ENCODE measurements at regions not wholly inside any gene's neighbourhood (a gene's known extent, or its start where the extent isn't known, plus 50 kb on each side); places are given as distances from the start of the nearest gene placed in this dataset.

DNA sequence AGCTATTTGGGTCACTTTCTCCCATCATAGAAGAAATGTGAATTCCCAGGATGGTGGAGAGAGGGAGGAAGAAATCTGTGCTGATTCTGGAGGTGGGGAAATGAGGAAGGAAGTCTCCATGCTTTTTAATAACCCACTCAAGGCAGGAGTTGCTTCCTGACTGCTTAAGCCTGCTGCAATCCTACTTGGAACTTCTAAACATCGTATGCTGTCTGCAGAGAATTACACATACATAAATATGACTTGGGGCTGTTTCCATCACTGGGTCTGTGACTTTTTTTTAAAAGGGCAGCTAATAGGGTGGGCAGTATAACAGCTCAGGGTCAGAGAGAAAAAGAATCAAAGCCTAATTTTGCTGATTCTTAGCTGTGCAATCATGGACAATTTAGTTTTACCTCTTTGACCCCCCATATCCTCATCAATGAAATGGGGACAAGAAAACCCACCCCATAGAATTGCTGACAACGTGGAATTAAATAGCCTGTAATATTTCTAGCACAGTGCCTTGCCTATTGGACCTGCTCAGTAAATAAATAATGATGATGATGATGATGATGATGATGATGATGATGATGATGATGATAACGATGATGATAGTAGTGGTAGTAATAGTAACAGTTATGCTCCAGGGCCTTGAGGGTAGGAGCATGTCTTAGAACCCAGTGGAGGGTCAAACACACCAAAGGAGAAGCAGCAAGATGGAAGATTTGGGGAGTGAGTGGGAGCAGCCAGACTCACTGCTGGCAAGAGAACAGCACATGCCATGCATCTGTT lies 166.7 kb upstream of the LRFN2 start:
- DNase-seq (ENCODE audit: low spot score), result no peak

DNA sequence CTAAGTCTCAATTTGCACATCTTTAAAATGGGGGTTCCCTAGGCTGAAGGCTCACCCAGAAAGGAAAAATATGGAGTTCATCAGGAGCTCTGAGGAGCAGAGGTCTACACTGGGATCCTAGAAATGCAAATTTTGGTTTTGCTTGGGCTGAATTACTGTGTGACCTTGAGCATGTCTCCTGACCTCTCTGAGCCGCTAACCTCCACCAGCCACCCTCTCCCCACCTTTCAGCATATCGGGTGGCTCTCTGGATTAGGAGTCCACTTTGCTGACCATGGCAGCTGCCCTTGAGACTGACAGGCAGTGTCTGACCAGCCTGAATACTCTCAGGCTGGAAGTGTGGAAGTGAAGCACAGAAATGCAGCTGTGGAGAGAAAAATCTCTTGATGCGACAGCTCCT lies 165.9 kb upstream of the LRFN2 start:
- DNase-seq (ENCODE audit: low spot score), result no peak

DNA sequence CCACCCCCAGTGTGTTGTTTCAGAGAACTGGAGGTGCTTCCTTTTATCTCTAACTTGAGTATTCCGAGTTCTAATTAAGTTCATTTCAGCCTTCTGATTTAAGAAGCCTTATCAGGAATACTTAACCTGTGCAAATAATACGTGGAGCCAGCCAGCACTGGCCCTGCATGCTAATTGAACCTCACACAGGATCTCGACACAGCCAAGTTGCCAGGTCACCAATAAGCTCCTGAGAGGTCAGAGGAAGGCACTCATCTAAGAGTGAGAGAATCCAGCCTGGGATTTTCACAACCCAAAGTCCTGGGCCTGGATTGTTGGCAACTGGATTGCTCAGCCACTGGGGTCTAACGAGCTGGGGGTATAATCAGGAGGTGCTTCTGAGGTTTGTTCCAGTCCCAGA lies 157.7 kb upstream of the LRFN2 start:
- no peak for DNase-seq (ENCODE audit: low spot score)

DNA sequence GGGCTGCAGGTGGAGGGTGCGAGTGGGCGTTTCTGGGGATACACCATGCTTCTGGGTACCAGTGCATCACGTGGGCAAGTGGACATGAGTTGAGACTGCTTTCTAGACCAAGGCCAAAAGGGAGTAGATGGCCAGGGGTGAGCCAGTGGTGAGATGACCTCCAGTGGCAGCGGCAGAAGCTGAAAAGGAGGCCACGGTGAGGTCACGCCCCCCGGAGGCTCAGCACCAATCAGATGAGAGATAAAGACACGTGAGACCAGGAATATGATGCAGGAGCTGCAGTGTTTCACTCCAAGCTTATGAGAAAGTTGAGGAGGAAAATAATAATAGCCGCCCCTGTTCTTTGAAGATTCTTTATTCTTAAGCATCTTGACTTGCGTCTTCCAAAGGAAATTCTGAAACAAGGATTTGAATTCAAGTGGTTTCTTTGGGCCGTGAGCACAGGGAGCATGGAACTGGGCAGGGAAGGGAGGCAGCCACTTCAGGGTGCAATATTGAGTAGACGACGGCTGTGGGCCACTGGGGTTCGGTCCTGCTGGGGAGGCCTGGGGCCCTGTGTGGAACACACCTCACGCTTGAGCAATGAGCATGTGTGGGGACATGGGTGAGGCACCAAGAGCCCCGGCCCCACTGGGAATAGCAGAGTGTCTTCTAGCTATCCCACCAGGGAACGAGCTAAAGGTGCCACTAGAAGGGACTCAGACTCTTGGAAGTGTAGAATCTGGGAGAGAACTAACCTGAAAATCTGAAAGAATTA lies 156.7 kb upstream of the LRFN2 start:
- DNase-seq (ENCODE audit: low spot score), result no peak

DNA sequence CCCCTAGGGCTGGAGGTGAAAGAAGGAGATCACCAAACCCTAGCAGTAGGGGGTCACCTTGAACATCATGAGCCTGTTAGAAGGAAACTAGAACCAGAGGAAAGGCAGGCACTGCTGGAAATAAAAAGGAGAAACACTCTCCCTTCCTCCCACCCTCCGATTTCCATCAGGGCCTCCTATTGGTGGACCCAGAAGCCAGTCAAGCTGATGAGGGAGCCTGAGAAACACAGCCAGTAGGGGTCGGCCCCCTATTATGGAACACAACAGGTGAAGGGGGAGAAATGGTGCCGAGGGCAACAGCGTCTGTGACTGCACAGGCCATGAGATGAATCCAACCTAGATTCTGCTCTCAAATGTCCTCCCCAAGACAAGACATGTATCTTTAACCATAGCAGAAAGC lies 156.1 kb upstream of the LRFN2 start:
- no peak for DNase-seq (ENCODE audit: low spot score)

DNA sequence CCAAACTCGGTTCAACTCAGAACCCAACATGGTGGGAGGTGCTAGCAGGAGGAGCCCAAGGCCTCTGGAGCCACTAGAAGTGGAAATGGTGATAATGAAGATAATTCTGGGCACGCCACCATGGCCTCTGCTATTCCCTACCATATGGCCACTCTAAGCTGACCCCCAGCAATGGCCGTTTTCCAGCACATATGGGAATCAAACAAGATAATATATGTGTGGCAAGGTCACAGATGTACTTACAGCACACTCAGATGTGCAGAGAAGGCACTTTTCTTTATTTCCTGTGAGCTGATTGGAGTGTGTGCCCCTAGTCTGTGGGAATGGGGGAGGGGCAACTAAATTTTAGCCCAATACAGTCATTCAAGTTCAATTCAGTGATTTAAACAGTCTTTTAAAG lies 153.4 kb upstream of the LRFN2 start:
- DNase-seq (ENCODE audit: low spot score), result no peak

DNA sequence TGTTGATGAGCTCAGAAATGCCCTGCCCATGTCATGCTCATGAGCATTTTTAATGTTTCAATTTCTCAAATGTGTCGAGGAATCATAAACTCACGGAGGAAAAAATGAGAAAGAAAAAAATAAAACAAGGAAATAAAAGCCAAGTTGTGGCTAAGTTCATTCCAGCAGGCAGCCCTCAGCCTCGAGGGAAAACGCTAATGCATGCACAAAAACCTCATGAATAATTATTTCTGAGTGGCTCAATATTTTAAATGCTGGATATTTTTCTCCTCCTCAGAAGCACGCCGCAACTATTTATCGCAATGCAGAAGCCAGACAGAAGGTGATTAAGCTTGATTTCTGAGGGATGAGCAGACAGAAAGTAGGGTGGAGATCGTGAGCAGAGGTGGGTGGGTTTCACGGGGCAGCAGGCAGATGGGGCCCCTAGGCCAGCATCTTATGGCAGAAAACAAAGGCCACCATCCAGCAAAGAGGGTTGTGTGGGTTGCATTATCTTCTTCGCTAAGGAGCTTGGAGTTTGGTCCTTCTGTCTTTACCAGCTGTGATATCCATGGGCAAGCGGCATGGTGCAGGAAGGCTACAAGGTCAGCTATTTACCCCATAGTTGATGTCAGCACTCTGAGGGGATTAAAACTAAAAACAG lies 151.5 kb upstream of the LRFN2 start:
- no peak for DNase-seq (ENCODE audit: low spot score)

DNA sequence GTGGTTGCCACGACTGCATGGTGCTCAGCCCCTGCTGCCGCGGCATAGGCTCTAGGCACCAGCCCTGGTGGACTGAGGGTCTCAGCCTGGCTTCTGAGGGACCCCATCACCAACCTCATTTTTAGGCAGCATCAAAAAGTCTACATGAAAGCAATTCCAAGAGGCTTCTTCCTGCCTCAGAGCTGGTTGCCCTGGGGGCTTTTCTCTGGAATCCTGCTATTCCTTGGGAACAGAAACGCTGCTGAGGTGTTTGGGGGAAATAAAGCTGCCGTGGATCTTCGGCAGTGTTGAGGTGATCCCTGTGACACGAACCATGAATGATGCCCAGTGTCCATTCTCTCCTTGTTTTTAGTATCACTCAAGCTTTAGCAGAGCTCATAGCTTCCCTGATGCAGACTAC lies 148.4 kb upstream of the LRFN2 start:
- DNase-seq (ENCODE audit: low spot score), result no peak

DNA sequence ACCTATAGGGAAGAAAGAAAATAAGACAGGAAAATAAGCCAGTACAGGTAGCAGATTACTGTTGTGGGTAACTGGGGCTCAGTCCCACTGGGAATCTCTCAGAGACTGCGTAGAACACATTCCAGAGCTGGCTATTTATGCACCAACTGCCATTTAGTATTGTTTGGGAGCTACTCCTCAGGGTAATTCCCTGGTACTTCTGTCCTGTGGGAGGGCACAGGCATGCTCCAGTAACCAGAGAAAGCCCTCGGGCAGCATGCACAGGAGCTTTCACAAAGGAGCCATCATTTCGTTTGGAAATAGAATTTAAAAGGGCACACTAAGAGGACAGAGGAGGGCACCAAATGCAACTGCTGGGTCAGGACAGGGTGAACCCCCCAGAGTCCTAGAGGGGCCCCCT lies 148.0 kb upstream of the LRFN2 start:
- DNase-seq (ENCODE audit: low spot score), result no peak

DNA sequence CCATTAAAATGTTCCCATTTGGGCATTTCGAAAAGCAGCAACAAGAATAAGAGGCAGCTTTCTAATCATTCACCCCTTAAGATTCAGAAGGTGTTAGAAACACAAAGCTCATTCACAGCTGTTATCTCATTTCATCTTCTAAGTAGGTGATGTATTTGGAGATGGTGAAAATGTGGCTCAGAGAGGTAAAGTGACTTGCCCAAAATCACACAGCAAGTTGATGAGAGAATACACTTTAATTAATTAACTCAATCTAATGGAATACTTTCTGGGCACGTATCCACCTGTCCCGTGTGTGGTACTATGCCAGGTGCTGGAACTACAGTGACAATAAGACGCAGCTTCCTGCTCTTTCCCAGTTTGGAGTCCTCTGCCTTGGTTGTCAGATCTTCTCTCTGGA lies 147.4 kb upstream of the LRFN2 start:
- no peak for DNase-seq (ENCODE audit: low spot score)

DNA sequence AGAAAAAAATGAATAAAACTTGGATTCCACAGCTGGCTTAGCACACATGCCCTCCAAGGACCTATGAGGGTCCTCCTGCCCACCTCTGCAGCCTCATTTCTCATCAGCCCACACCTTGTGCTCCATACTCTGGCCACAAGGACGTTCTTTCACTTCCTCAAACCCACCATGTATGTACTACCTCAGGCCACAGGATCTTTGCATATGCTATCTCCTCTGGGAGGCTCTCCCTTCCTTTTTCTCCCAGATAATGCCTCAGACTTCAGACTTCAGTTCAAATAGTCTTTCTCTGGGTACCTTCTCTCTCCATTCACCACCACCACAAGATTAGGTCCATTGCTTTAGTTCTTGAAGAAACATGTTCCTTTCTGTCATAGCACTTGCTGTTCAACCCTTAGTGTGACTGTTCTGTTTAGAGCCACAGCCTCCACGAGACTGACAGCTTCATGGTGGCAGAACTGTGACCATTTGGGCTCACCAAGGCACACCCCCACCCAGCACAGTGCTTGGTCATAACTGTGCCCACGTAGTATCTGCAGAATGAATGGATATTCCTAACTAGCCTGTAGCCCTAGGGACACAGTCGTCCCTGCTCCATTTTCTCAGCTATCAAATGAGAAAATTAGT lies 146.7 kb upstream of the LRFN2 start:
- DNase-seq (ENCODE audit: low spot score), result no peak

DNA sequence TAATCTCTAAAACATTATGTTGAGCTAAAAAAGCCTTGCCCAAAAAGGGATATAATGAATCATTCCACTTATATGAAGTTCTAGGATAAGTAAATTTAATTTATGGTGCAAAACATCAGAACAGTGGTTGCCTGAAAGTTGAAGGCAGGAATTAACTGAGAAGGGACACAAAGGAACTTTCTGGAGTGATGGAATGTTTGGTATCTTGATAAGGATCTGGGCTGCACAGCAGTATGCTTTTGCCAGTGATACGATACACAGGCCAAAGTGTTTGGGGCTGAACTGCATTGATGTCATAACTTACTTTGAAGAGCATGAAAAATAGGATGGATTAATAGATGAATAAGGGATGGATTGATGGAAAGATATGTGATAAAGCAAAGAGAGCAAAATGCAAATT lies 146.1 kb upstream of the LRFN2 start:
- no peak for DNase-seq (ENCODE audit: low spot score)

DNA sequence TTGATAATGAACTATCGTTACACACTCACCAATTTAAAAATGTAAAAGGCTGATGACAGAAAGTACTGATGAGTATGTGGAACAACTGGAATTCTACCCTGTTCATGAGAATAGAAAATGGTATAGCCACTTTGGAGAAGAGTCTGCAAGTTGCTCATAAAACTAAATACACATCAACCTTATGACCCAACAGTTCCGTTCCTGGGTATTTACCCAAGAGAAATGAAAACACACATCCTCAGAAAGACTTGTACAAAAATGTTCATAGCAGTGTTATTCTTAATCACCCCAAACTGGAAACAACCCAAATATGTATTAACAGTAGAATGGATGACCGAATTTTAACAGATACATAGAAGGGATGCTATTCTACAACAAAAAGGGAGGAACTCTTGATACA lies 145.7 kb upstream of the LRFN2 start:
- no peak for DNase-seq (ENCODE audit: low spot score)

DNA sequence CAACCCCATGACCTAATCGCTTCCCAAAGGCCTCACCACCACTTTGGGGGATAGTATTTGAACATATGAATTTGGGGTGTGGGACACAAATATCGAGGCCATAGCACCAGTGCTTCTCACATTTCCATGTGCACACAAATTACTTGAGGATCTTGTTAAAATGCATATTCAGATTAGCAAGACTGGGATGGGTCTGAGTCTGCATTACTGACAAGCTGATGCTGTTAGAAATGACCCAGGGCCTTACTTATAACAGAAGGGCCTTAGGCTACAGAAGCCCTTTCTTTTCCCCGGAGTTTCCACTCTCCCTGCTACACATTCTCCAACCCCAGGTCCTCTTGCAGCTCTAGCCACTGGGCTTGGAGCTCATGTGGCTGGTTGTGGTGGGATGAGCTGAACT lies 141.5 kb upstream of the LRFN2 start:
- DNase-seq (ENCODE audit: low spot score), result no peak

DNA sequence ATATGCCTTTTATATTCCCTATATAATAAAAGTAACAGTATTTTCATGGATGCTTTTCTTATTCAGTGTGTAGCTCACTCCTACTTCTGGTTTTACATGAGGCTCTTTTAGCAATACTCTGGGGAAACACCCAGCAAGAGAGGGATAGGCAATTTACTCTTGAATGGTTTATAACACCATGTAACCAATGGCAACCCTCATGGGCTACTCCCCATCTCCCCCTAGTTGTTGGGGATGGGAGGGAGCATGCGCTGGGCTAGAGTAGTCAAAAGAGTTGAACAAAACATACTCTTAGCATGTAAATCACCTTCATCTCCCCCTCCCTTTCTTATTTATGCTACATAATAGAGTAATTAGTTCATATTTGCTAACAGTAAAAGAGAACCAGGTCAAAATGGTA lies 140.1 kb upstream of the LRFN2 start:
- DNase-seq (ENCODE audit: low spot score), result no peak

DNA sequence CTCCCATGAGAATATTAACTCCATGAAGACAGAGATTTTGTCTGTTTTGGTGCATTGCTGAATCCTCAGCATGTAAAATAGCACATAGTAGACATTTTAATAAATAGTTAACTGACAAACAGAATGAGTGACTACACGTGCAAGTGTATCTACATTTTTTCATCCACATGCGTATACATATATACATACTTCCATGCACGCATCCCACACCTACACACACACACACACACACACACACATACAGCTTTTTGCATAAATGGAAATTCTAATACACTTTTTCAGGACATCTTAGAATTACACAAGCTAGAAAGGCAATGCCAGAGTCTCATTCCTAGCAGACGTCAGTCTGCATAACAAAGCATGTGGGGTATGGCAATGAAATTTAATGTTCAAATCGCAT lies 139.7 kb upstream of the LRFN2 start:
- no peak for DNase-seq (ENCODE audit: low spot score)

DNA sequence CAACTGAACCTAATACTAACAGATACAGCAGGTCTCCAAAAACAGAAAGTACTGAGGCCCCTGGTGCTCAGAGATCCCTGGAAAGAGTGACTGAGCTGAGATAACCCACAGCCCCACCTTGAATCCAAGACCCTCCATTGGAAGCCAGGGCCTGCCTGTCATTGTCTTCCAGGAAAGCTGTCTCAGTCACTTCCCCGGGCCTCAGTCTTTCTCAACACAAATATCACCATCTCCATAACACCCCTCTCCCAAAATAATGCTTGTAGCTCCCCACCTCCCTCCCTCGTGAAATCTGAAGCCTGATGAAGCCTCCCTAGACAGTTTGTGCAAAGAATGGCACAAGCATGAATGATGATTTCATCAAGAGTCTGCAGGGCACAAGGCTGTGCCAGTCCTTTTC lies 138.2 kb upstream of the LRFN2 start:
- DNase-seq (ENCODE audit: low spot score), result no peak

DNA sequence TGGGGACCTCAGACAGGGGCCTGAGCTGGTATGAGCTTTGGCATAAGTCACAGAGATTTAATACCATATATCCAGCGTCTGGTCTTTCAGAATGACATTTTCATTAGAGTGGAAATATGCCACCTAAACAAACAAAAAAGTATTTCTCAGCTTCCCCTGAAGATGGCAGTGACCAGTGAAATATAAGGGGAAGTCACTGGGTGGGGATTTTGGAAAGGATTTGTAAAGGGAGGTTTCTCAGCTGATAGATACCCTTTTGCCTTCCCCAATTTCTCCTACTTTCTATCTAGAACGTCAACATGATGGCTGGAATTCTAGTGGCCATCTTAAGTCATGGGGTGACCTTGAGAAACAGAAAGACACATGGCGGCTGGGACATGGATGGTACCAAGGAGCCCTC lies 137.7 kb upstream of the LRFN2 start:
- DNase-seq (ENCODE audit: low spot score), result no peak

DNA sequence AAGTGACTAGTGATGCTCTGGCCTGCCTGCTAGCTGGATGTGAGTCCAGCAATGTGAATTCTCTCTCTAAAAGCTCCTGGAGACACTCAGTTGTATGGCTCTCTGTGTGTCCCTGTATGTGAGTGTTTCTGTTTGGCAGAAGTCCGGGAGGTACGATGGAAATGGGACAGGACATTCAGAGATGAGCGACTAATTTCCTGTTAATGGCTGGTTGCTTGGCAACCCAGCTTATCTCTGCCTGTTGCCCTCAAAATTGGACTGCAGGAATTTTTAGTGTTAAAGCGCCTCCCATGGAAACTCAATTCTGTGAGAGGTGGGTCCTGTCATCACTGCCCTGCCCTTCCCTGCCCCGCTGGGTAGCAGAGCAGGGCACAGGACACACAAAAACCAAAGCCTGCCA lies 136.8 kb upstream of the LRFN2 start:
- no peak for DNase-seq (ENCODE audit: low spot score)

DNA sequence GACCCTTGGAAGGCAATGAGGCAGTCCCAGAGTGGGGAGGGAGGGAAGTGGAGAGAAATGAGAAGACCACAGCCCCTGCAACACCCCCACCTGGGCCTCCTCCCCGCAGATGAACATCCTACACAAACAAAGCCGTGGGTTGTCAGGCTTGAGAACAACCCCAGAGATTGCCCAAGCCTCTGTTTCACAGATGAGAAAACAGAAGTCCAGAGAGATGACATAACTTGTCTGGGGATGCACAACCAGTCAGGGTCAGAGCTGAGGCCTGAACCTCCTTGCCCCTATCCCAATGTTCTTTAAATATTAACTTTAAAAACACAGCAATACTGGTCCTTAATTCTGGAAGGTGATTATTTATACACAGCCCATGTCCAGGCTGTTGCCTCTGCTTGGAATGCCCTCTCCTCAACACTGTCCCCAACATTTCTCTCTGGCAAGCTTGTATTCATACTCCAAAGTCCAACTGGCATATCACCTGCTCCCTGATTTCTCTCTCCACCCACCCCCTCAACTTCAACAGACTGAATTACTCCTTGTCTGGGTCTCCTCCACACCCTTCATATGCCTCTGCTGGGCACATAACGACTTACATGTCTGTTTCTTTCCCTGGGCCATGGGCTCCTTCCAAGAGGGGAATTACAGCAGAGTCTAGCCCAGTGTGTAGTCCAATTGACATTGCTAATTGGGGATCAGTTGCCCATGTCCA lies 135.5 kb upstream of the LRFN2 start:
- DNase-seq (ENCODE audit: low spot score), result no peak

DNA sequence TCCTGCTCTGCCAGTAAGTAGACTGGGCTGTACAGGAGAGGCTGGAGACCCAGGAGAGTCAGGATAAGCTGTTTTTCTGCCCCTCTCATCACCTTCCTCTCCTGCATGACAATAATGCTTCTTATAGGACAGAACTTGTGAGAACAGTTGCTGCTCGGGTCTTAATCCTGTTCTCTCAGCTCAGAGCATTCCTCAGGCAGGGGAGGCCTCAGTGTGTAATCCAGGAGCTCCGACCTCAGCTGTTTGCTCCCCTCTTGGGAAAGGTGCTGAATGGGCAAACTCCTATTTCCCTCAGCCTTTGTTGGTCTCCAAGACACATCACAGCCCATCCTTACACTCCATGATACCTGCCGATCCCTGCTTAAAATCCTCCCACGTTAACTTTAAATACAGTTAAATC lies 134.9 kb upstream of the LRFN2 start:
- DNase-seq (ENCODE audit: low spot score), result no peak

DNA sequence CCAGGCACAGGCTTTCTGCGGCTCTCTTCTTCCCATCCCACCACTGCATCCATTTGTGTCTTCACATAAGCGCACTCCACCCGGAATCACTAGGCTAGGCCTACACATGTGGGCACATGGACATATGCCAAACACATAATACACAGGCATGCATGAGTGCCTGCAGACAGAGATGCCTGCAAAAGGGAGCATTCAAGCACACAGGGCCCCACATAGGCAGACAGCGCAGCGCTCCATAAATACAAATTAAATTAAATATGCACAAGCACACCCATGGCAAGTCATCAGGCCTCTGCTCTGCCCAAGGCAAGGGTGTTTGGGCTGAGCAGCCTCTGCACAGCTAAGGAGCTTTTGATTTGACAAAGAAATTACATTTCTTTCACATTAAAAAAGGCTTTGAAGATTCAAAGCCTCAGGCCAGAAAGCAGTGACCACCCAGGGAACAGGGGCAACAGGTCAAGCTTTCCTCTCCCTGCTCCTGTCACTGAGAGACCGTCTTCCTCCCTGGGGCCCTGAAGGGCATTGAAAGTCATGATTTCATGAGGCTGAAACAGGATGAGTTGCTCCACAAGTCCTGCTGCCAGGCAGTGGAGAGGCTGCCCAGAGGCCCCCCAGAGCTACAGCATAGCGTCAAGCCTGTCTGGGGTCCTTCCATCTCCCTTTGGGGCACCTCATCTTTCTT lies 134.2 kb upstream of the LRFN2 start:
- DNase-seq (ENCODE audit: low spot score), result no peak

Data from pons (tissue), 1 donor.